Endothelial cell of umbilical vein (primary cell): ENCODE measurements at regions not wholly inside any gene's neighbourhood (a gene's known extent, or its start where the extent isn't known, plus 50 kb on each side); places are given as distances from the start of the nearest gene placed in this dataset.

Experiments
- BruUV-seq: library from RNA; stranded (reverse); fragments of 400-500 nt; replicated peaks from 2 replicates; lab custom pipeline; 2021; lab: Mats Ljungman, UMichigan
- CTCF ChIA-PET: fragments of 300-600, 350-600 bp; sonication (Branson Sonifier 250); formaldehyde crosslinking; loops from one replicate; lab custom pipeline; 2021; ENCODE audit warnings: antibody characterized with exemption, inconsistent platforms; lab: Charles Lee
- POLR2A ChIA-PET: fragments of 300-600, 350-600 bp; sonication (Branson Sonifier 250); formaldehyde crosslinking; loops from one replicate; lab custom pipeline; 2021; ENCODE audit warnings: antibody characterized with exemption, inconsistent platforms; lab: Charles Lee
- DNase-seq: peaks from one replicate; pipeline ENCODE4 v3.0.0-alpha.2; 2011; ENCODE audit warnings: low read depth, low spot score
- FAIRE-seq: peaks from 2 replicates; lab custom pipeline; 2011; peaks lifted over from hg19 to GRCh38; lab: Jason Lieb, UNC
- H2AFZ ChIP-seq: 2 replicates; pipeline ENCODE4 v1.6.0; 2012; ENCODE audit warnings: low read depth, low read length, control low read depth, inconsistent platforms
- H3K27ac ChIP-seq: 2 replicates; pipeline ENCODE4 v1.5.1; 2011; ENCODE audit warnings: low read depth, mild to moderate bottlenecking, control low read depth, low read length, moderate library complexity; ENCODE audit not compliant: insufficient read depth
- H3K27me3 ChIP-seq, 2 experiments: 2 replicates each; pipeline versions ENCODE4 v1.6.0 to v1.6.1; 2011; ENCODE audit warnings: low read length in 2 of 2, mixed read lengths in 1 of 2; ENCODE audit not compliant: control insufficient read depth in 2 of 2, insufficient read depth in 2 of 2
- H3K36me3 ChIP-seq, 2 experiments: 2 replicates in 1 of 2; 3 replicates in 1 of 2; pipeline ENCODE4 v1.5.1; 2011; ENCODE audit warnings: low read length in 2 of 2, mild to moderate bottlenecking in 1 of 2, moderate library complexity in 1 of 2; ENCODE audit not compliant: control insufficient read depth in 2 of 2, insufficient read depth in 2 of 2; ENCODE audit errors: extremely low read depth in 1 of 2
- H3K4me1 ChIP-seq: 3 replicates; pipeline ENCODE4 v1.5.1; 2011; ENCODE audit warnings: mild to moderate bottlenecking, low read length; ENCODE audit not compliant: control insufficient read depth, insufficient read depth; ENCODE audit errors: extremely low read depth
- H3K4me2 ChIP-seq: 2 replicates; pipeline ENCODE4 v1.6.1; 2011; ENCODE audit warnings: low read length, control low read depth, mixed read lengths; ENCODE audit not compliant: insufficient read depth
- H3K4me3 ChIP-seq, 3 experiments: fragments of 200-600 bp in 1 of 3; sonication (generic), shearing (Covaris generic) in 1 of 3; replicated peaks in 1 of 3; 2 replicates each; pipeline ENCODE4 v1.5.1; 2011 to 2016; ENCODE audit warnings: control low read depth in 3 of 3, low read length in 3 of 3, mild to moderate bottlenecking in 2 of 3, inconsistent platforms in 1 of 3, low read depth in 1 of 3, moderate library complexity in 1 of 3; ENCODE audit not compliant: insufficient read depth in 1 of 3
- H3K79me2 ChIP-seq: 2 replicates; pipeline ENCODE4 v1.6.0; 2012; ENCODE audit warnings: low read length, inconsistent platforms; ENCODE audit not compliant: control insufficient read depth, insufficient read depth
- H3K9ac ChIP-seq: replicated peaks from 2 replicates; pipeline ENCODE3; 2011; ENCODE audit warnings: low read length, control low read depth; ENCODE audit not compliant: insufficient read depth; ENCODE audit errors: extremely low read depth
- H3K9me1 ChIP-seq: replicated peaks from 3 replicates; pipeline ENCODE4 v1.6.0; 2011; ENCODE audit warnings: mild to moderate bottlenecking, low read length; ENCODE audit not compliant: control insufficient read depth, insufficient read depth; ENCODE audit errors: extremely low read depth
- H3K9me3 ChIP-seq: replicated peaks from 2 replicates; pipeline ENCODE4 v1.5.1; 2012; ENCODE audit warnings: low read length, inconsistent platforms; ENCODE audit not compliant: control insufficient read depth, insufficient read depth
- H4K20me1 ChIP-seq: replicated peaks from 2 replicates; pipeline ENCODE3; 2011; ENCODE audit warnings: mild to moderate bottlenecking, low read length; ENCODE audit not compliant: control insufficient read depth, insufficient read depth; ENCODE audit errors: extremely low read depth
- CTCF ChIP-seq, 2 donors: IDR thresholded peaks; 1 replicate in 1 of 2; 2 replicates in 1 of 2; pipeline ENCODE4 v1.5.1; 2011; ENCODE audit warnings: low read length in 2 of 2, mild to moderate bottlenecking in 2 of 2, moderate library complexity in 2 of 2, control low read depth in 1 of 2, inconsistent platforms in 1 of 2, low read depth in 1 of 2; ENCODE audit not compliant: insufficient read depth in 1 of 2; ENCODE audit errors: extremely low read depth in 1 of 2
- EZH2 ChIP-seq: IDR thresholded peaks from 2 replicates; pipeline ENCODE4 v1.6.1; 2012; ENCODE audit warnings: borderline replicate concordance, low read depth, mild to moderate bottlenecking, moderate library complexity, low read length, inconsistent platforms; ENCODE audit not compliant: severe bottlenecking
- FOS ChIP-seq: IDR thresholded peaks from 2 replicates; pipeline ENCODE4 v1.6.1; 2011; ENCODE audit warnings: mild to moderate bottlenecking, low read length, moderate library complexity, borderline replicate concordance; ENCODE audit not compliant: insufficient read depth
- GATA2 ChIP-seq: IDR thresholded peaks from 2 replicates; pipeline ENCODE4 v1.7.0; 2011; ENCODE audit warnings: low read depth, mild to moderate bottlenecking, moderate library complexity, mixed read lengths, low read length; ENCODE audit not compliant: insufficient read length, insufficient read depth
- MAX ChIP-seq: IDR thresholded peaks from 2 replicates; pipeline ENCODE4 v1.6.1; 2011; ENCODE audit not compliant: insufficient read depth, insufficient read length
- MYC ChIP-seq: IDR thresholded peaks from one replicate; pipeline ENCODE4 v1.6.1; 2011; ENCODE audit warnings: mild to moderate bottlenecking, low read depth, low read length
- POLR2A ChIP-seq: IDR thresholded peaks from 2 replicates; pipeline ENCODE4 v1.6.1; 2012; ENCODE audit warnings: low read depth, mild to moderate bottlenecking, control low read depth, low read length
- POLR2AphosphoS5 ChIP-seq: IDR thresholded peaks from 2 replicates; pipeline ENCODE4 v1.6.1; 2012; ENCODE audit warnings: low read depth, mild to moderate bottlenecking, control low read depth, low read length, moderate library complexity; ENCODE audit not compliant: insufficient read depth
- dilution Hi-C: fragments of 300-500 bp; cut with MboI; formaldehyde crosslinking; loops from one replicate; pipeline ENCODE4 v1.15.0; 2019; ENCODE audit warnings: low sequenced_read_pairs; ENCODE audit not compliant: extremely low pct_ligation_motif_present
- intact Hi-C: fragments of 100-400 bp; cut with micrococcal nuclease; formaldehyde crosslinking; loops from one replicate; pipeline ENCODE4 v1.10.0; 2022

GRCh38 chr12:25018146-25018545 lies 69.2 kb upstream of the BCAT1 start:
- Histone ChIP-seq H3K36me3 (no peaks in the 10 kb centered on the region), H3K9ac (no peak overlapping the region), H3K4me1 (no peaks in the 10 kb centered on the region), H3K27me3 (peaks cover 2 to 3% of the 10 kb centered on the region in 2 experiments), H3K79me2 (no peaks in the 10 kb centered on the region), H3K9me3 (no peaks in the 10 kb centered on the region), H4K20me1 (no peaks in the 10 kb centered on the region), H3K27ac (no peak overlapping the region), H3K9me1 (no peaks in the 10 kb centered on the region), H3K4me3 (no peak overlapping the region), H2AFZ (no peak overlapping the region), H3K4me2 (no peak overlapping the region)
- ChIA-PET CTCF (interaction anchor here (0.7 to 1.3 kb wide), 2 partner anchors 103 to 137 kb away, joined by 3 read pairs; no protein-coding TSS in a partner anchor), POLR2A (no interaction called here)
- TF ChIP-seq POLR2A (no peak), GATA2 (no peak), EZH2 (no peak)
- DNase-seq (no peak), FAIRE-seq (no peak)
- BruUV-seq = no TSS peak
- intact Hi-C loops = no loop called here
- dilution Hi-C loops = no loop called here

GRCh38 chr12:25017336-25017735 lies 68.4 kb upstream of the BCAT1 start:
- Histone ChIP-seq H3K9ac (no peak overlapping the region), H3K4me2 (no peak overlapping the region), H3K9me3 (no peaks in the 10 kb centered on the region), H3K4me3 (no peak overlapping the region), H3K36me3 (no peaks in the 10 kb centered on the region), H3K9me1 (no peaks in the 10 kb centered on the region), H4K20me1 (no peaks in the 10 kb centered on the region), H3K27ac (no peak overlapping the region), H2AFZ (no peak overlapping the region), H3K4me1 (no peaks in the 10 kb centered on the region), H3K27me3 (peaks cover 2 to 3% of the 10 kb centered on the region in 2 experiments), H3K79me2 (no peaks in the 10 kb centered on the region)
- dilution Hi-C loops (no loop called here), intact Hi-C loops (no loop called here)
- DNase-seq = no peak
- ChIA-PET CTCF (no interaction called here), POLR2A (no interaction called here)
- no TSS peak for BruUV-seq
- TF ChIP-seq MAX = no peak
- no peak for TF ChIP-seq POLR2AphosphoS5
- TF ChIP-seq MYC = no peak
- TF ChIP-seq CTCF (IDR thresholded peaks at IDR 0.05; ENCODE audit: extremely low read depth in 1 of 2, insufficient read depth in 1 of 2, low read depth in 1 of 2, low read length in 2 of 2) = no peak
- no peak for TF ChIP-seq POLR2A
- no peak for TF ChIP-seq GATA2
- TF ChIP-seq EZH2 = no peak
- no peak for TF ChIP-seq FOS
- no peak for FAIRE-seq
